Body of pancreas (tissue), 4 donors: ENCODE measurements at regions not wholly inside any gene's neighbourhood (a gene's known extent, or its start where the extent isn't known, plus 50 kb on each side); places are given as distances from the start of the nearest gene placed in this dataset.
"Not testable (repeated sequence)": the region's sequence is repeated elsewhere in the genome, so short reads cannot be mapped to it uniquely, and the experiment has no call there.

ENCODE experiments used
- ATAC-seq: fragments of 150-250 bp; one replicate; pipeline ENCODE4 v1.9.1; 2016
- DNase-seq, 4 donors: peaks; one replicate each; pipeline ENCODE4 v3.0.0-alpha.2; 2019
- H3K27ac ChIP-seq, 4 donors: fragments of 200-600 bp; sonication (generic); 1 replicate in 3 of 4; 2 replicates in 1 of 4; pipeline versions ENCODE4 v1.5.1 to v1.6.1; 2016 to 2019; ENCODE audit warnings: mild to moderate bottlenecking in 1 of 4, mixed read lengths in 1 of 4, moderate library complexity in 1 of 4
- H3K27me3 ChIP-seq, 2 donors: fragments of 200-600 bp; sonication (generic); one replicate each; pipeline ENCODE4 v1.6.0; 2016; ENCODE audit warnings: mild to moderate bottlenecking in 1 of 2
- H3K36me3 ChIP-seq, 2 donors: fragments of 200-600 bp; sonication (generic); replicated peaks in 1 of 2; 2 replicates each; pipeline ENCODE4 v1.5.1; 2016; ENCODE audit warnings: low read depth in 2 of 2; ENCODE audit not compliant: insufficient read depth in 1 of 2
- H3K4me1 ChIP-seq: fragments of 200-600 bp; sonication (generic); one replicate; pipeline ENCODE4 v1.6.0; 2016
- H3K4me3 ChIP-seq, 2 donors: fragments of 200-600 bp; sonication (generic); 1 replicate in 1 of 2; 2 replicates in 1 of 2; pipeline ENCODE4 v1.5.1; 2016 to 2019
- H3K9me3 ChIP-seq, 3 donors: fragments of 200-600 bp; sonication (generic); 1 replicate in 2 of 3; 2 replicates in 1 of 3; pipeline ENCODE4 v1.5.1; 2016
- CTCF ChIP-seq, 7 experiments: fragments of 450-650 bp in 4 of 7; fragments of 200-600 bp in 3 of 7; sonication (generic) in 3 of 7; IDR thresholded peaks; one replicate each; pipeline ENCODE4 v1.5.1; 2016 to 2019; ENCODE audit warnings: antibody characterized with exemption in 7 of 7
- POLR2A ChIP-seq, 3 donors: fragments of 450-650 bp; IDR thresholded peaks; one replicate each; pipeline ENCODE4 v1.6.1; 2016; ENCODE audit warnings: antibody characterized with exemption in 3 of 3, mild to moderate bottlenecking in 2 of 3
- WGBS, 2 donors: methylation state at CpG; one replicate each; pipeline ENCODE4 v1.1.5; 2017; 5-methylcytosine and 5-hydroxymethylcytosine counted together
- intact Hi-C: fragments of 100-400 bp; cut with DNase I; formaldehyde crosslinking; loops from one replicate; pipeline ENCODE4 v1.15.1; 2023

GRCh38 chr13:89072979-89073378 is 1401.8 kb downstream of the SLITRK5 start:
- Histone ChIP-seq H3K27ac (no peak overlapping the region), H3K36me3 (no peaks in the 10 kb centered on the region), H3K4me1 (no peaks in the 10 kb centered on the region), H3K9me3 (no peaks in the 10 kb centered on the region), H3K27me3 (no peaks in the 10 kb centered on the region), H3K4me3 (no peak overlapping the region)
- WGBS, 2 donors: 59 to 72% methylated on average over 1 of the region's 1 CpG
- intact Hi-C loops: no loop called here
- TF ChIP-seq CTCF (IDR thresholded peaks at IDR 0.05) (no peak), POLR2A (IDR thresholded peaks at IDR 0.05) (no peak)
- DNase-seq (no peak), ATAC-seq (no peak)

DNA sequence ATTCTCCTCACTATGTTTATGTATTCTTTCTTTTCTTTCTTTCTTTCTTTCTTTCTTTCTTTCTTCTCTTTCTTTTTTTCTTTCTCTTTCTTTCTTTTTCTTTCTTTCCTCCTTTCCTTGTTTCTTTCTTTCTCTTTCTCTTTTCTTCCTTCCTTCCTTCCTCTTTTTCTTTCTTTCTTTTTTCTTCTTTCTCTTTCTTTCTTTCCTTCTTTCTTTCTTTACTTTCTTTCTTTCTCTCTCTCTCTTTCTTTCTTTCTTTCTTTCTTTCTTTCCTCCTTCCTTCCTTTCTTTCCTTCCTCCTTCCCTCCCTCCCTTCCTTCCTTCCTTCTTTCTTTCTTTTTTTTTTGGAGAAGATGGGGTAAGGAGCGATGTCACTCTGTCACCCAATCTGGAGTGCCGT is 1405.5 kb downstream of the SLITRK5 start:
- H3K36me3 ChIP-seq: no peaks in the 10 kb centered on the region
- DNase-seq (no peak), ATAC-seq (no peak)
- 86 to 100% methylated on average over 2 of the region's 2 CpGs for WGBS, 2 donors
- no peaks in the 10 kb centered on the region for H3K27me3 ChIP-seq
- H3K4me3 ChIP-seq: no peak overlapping the region
- no peak for TF ChIP-seq POLR2A (IDR thresholded peaks at IDR 0.05)
- TF ChIP-seq CTCF (IDR thresholded peaks at IDR 0.05): no peak
- H3K9me3 ChIP-seq: no peaks in the 10 kb centered on the region
- H3K4me1 ChIP-seq: no peaks in the 10 kb centered on the region
- no peak overlapping the region for H3K27ac ChIP-seq
- intact Hi-C loops: no loop called here

GRCh38 chr13:89082623-89083022 is 1411.5 kb downstream of the SLITRK5 start:
- TF ChIP-seq CTCF (IDR thresholded peaks at IDR 0.05) (no peak), POLR2A (IDR thresholded peaks at IDR 0.05) (no peak)
- H3K27me3 ChIP-seq: no peaks in the 10 kb centered on the region

GRCh38 chr13:89088107-89088506 is 1416.9 kb downstream of the SLITRK5 start:
- H3K36me3 ChIP-seq, H3K4me1 ChIP-seq, H3K4me3 ChIP-seq, DNase-seq, ATAC-seq, intact Hi-C loops, H3K9me3 ChIP-seq, H3K27ac ChIP-seq, H3K27me3 ChIP-seq: not testable (repeated sequence)
- 73 to 82% methylated on average over 16 of the region's 16 CpGs for WGBS, 2 donors

More at GRCh38 chr13:89082623-89083022, 1411.5 kb downstream of the SLITRK5 start:
- H3K4me1 ChIP-seq: no peaks in the 10 kb centered on the region
- no peak overlapping the region for H3K4me3 ChIP-seq
- no peak overlapping the region for H3K27ac ChIP-seq
- no peak for ATAC-seq
- H3K36me3 ChIP-seq: no peaks in the 10 kb centered on the region
- intact Hi-C loops: no loop called here
- H3K9me3 ChIP-seq: no peaks in the 10 kb centered on the region
- WGBS, 2 donors: 86 to 93% methylated on average over 3 of the region's 3 CpGs
- no peak for DNase-seq

GRCh38 chr13:89097994-89098393 is 1426.8 kb downstream of the SLITRK5 start:
- Histone ChIP-seq H3K36me3 (no peaks in the 10 kb centered on the region), H3K4me1 (no peaks in the 10 kb centered on the region), H3K4me3 (no peak overlapping the region), H3K9me3 (no peaks in the 10 kb centered on the region), H3K27ac (no peak overlapping the region), H3K27me3 (no peaks in the 10 kb centered on the region)
- intact Hi-C loops: no loop called here
- ATAC-seq (no peak), DNase-seq (no peak)
- TF ChIP-seq POLR2A (IDR thresholded peaks at IDR 0.05): no peak
- no peak for TF ChIP-seq CTCF (IDR thresholded peaks at IDR 0.05)
- 57 to 68% methylated on average over 1 of the region's 1 CpG for whole genome bisulfite sequencing, 2 donors
